ENCODE measurements at regions not wholly inside any gene's neighbourhood (a gene's known extent, or its start where the extent isn't known, plus 50 kb on each side); places are given as distances from the start of the nearest gene placed in this dataset.

- Mint-ChIP-seq H3K9me3 (peaks cover 15% of the 10 kb centered on the region), H3K27me3 (ENCODE audit: low read depth) (no peaks in the 10 kb centered on the region), H3K4me1 (no peaks in the 10 kb centered on the region), H3K4me3 (no peak overlapping the region), H3K36me3 (ENCODE audit: low read depth) (no peaks in the 10 kb centered on the region), H3K27ac (no peak overlapping the region)
- TF ChIP-seq CTCF (IDR thresholded peaks at IDR 0.05; ENCODE audit: unreplicated experiment in 3 of 3), result no peak
Measured at GRCh38 chr1:103854279-103854678, 104.6 kb downstream of the AMY1C start.

GRCh38 chr1:103859721-103860120 is 110.0 kb downstream of the AMY1C start:
- Mint-ChIP-seq H3K36me3 (ENCODE audit: low read depth) (no peaks in the 10 kb centered on the region), H3K27ac (no peak overlapping the region), H3K9me3 (peaks cover 5% of the 10 kb centered on the region), H3K4me3 (no peak overlapping the region), H3K27me3 (ENCODE audit: low read depth) (no peaks in the 10 kb centered on the region), H3K4me1 (no peaks in the 10 kb centered on the region)
- no peak for TF ChIP-seq CTCF (IDR thresholded peaks at IDR 0.05; ENCODE audit: unreplicated experiment in 3 of 3)

GRCh38 chr1:103898576-103899345 is 149.1 kb downstream of the AMY1C start:
- H3K9me3 Mint-ChIP-seq, result no peaks in the 10 kb centered on the region
- no peaks in the 10 kb centered on the region for H3K4me1 Mint-ChIP-seq
- H3K36me3 Mint-ChIP-seq (ENCODE audit: low read depth), result no peaks in the 10 kb centered on the region
- no peak overlapping the region for H3K27ac Mint-ChIP-seq
- no peak for TF ChIP-seq CTCF (IDR thresholded peaks at IDR 0.05; ENCODE audit: unreplicated experiment in 3 of 3)
- no peaks in the 10 kb centered on the region for H3K27me3 Mint-ChIP-seq (ENCODE audit: low read depth)
- no peak overlapping the region for H3K4me3 Mint-ChIP-seq

GRCh38 chr1:103900005-103900404 is 150.3 kb downstream of the AMY1C start:
- no peak overlapping the region for H3K4me3 Mint-ChIP-seq
- no peak for TF ChIP-seq CTCF (IDR thresholded peaks at IDR 0.05; ENCODE audit: unreplicated experiment in 3 of 3)
- no peaks in the 10 kb centered on the region for H3K27me3 Mint-ChIP-seq (ENCODE audit: low read depth)
- no peaks in the 10 kb centered on the region for H3K36me3 Mint-ChIP-seq (ENCODE audit: low read depth)
- H3K9me3 Mint-ChIP-seq, result no peaks in the 10 kb centered on the region
- no peaks in the 10 kb centered on the region for H3K4me1 Mint-ChIP-seq
- no peak overlapping the region for H3K27ac Mint-ChIP-seq

GRCh38 chr1:103901072-103901471 is 151.4 kb downstream of the AMY1C start:
- H3K27ac Mint-ChIP-seq, result no peak overlapping the region
- no peak overlapping the region for H3K4me3 Mint-ChIP-seq
- no peaks in the 10 kb centered on the region for H3K27me3 Mint-ChIP-seq (ENCODE audit: low read depth)
- H3K9me3 Mint-ChIP-seq, result no peaks in the 10 kb centered on the region
- H3K4me1 Mint-ChIP-seq, result no peaks in the 10 kb centered on the region
- H3K36me3 Mint-ChIP-seq (ENCODE audit: low read depth), result no peaks in the 10 kb centered on the region
- TF ChIP-seq CTCF (IDR thresholded peaks at IDR 0.05; ENCODE audit: unreplicated experiment in 3 of 3), result no peak

- Mint-ChIP-seq H3K36me3 (ENCODE audit: low read depth) (no peaks in the 10 kb centered on the region), H3K27me3 (ENCODE audit: low read depth) (no peaks in the 10 kb centered on the region), H3K9me3 (no peaks in the 10 kb centered on the region), H3K4me3 (no peak overlapping the region), H3K27ac (no peak overlapping the region), H3K4me1 (no peaks in the 10 kb centered on the region)
- TF ChIP-seq CTCF (IDR thresholded peaks at IDR 0.05; ENCODE audit: unreplicated experiment in 3 of 3), result no peak
Measured at GRCh38 chr1:103905363-103905762, 155.7 kb downstream of the AMY1C start.
